Subcutaneous abdominal adipose tissue (tissue), 5 donors: ENCODE measurements at regions not wholly inside any gene's neighbourhood (a gene's known extent, or its start where the extent isn't known, plus 50 kb on each side); places are given as distances from the start of the nearest gene placed in this dataset.

Source experiments
- H3K27ac ChIP-seq: one replicate; pipeline ENCODE4 v1.7.0; 2013; ENCODE audit warnings: low read depth, mild to moderate bottlenecking, inconsistent platforms, low read length, moderate library complexity
- H3K27me3 ChIP-seq, 5 donors: one replicate each; pipeline ENCODE4 v1.7.0; 2013; ENCODE audit warnings: low read length in 5 of 5, inconsistent platforms in 1 of 5; ENCODE audit not compliant: control insufficient read depth in 5 of 5, insufficient read depth in 4 of 5
- H3K36me3 ChIP-seq, 5 donors: one replicate each; pipeline ENCODE4 v1.7.0; 2013; ENCODE audit warnings: low read length in 5 of 5; ENCODE audit not compliant: control insufficient read depth in 5 of 5, insufficient read depth in 5 of 5
- H3K4me1 ChIP-seq, 5 donors: one replicate each; pipeline ENCODE4 v1.7.0; 2013; ENCODE audit warnings: low read length in 5 of 5, mild to moderate bottlenecking in 3 of 5, moderate library complexity in 1 of 5; ENCODE audit not compliant: control insufficient read depth in 5 of 5, insufficient read depth in 5 of 5
- H3K4me3 ChIP-seq, 5 donors: one replicate each; pipeline ENCODE4 v1.7.0; 2013; ENCODE audit warnings: low read length in 5 of 5, low read depth in 1 of 5
- H3K9ac ChIP-seq, 5 donors: one replicate each; pipeline ENCODE4 v1.7.0; 2013; ENCODE audit warnings: low read length in 5 of 5, mild to moderate bottlenecking in 4 of 5, moderate library complexity in 3 of 5
- H3K9me3 ChIP-seq, 5 donors: one replicate each; pipeline ENCODE4 v1.7.0; 2013; ENCODE audit warnings: low read length in 5 of 5; ENCODE audit not compliant: control insufficient read depth in 5 of 5
- donor health status: healthy.
- donor health status: healthy.
- donor health status: healthy.
- donor health status: healthy.
- donor health status: healthy.

DNA sequence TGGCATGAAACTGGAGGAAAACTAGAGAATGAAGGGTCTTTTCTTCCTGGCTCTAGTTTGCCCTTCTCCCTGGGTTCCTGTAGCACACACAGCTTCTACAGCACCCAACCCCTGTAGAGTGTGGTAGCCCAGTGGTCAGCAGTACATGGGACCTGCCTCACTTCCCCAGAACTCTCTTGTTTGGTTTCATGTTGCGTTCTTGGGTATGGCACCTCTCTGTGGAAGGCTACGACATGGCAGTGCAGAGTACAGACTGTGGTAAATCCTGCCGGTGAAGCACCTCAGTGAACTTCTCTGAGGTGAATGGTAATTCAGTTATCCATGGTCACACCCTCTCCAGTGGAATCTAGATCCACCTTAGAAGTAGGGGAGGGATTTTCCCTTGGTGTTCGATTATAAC is 105.5 kb downstream of the TLR4 start:
- no peak overlapping the region for H3K4me3 ChIP-seq
- no peaks in the 10 kb centered on the region for H3K36me3 ChIP-seq
- H3K9me3 ChIP-seq: no peaks in the 10 kb centered on the region
- no peak overlapping the region for H3K9ac ChIP-seq
- no peaks in the 10 kb centered on the region for H3K4me1 ChIP-seq
- no peaks in the 10 kb centered on the region for H3K27me3 ChIP-seq
- H3K27ac ChIP-seq: no peak overlapping the region

DNA sequence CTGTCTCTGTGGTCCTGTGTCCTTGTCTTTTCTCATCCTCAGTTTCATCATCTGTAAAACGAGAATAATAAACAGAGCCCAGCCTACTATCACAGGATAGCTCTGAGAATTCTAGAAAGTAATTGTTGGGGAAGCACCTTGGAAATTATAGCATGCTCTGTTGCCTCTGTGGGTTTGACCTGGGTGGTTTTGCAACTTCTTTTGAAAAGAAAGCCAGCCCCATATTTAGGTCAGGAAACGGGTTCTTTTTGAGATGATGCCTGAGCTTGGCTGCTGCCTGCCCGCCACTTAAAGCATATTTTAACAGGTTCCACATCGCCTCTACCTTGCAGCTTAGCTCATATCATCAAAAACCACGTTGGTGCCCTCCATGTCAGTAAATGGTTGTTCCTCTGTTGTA is 111.1 kb downstream of the TLR4 start:
- Histone ChIP-seq H3K4me1 (no peaks in the 10 kb centered on the region), H3K9me3 (no peaks in the 10 kb centered on the region), H3K27ac (no peak overlapping the region), H3K36me3 (no peaks in the 10 kb centered on the region), H3K4me3 (no peak overlapping the region), H3K27me3 (no peaks in the 10 kb centered on the region), H3K9ac (no peak overlapping the region)

DNA sequence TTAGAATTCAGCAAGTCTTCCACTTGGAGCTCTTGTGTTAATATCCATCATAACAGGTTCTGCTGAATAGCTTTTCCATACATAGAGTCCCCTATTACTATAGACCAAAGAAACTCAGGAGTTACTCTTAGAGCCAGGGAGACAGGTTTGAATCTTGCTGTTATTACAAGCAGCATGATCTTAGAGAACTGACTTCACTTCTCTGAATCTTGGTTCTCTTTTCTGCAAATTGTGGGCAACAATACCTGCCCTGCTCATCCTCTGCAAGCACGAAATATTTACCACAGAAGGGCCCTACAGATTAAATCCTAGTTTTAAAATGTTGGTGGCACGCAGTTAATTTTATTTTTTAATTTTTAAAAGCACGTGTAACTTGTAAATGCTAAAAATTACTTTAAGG is 111.7 kb downstream of the TLR4 start:
- H3K36me3 ChIP-seq: no peaks in the 10 kb centered on the region
- H3K27ac ChIP-seq: no peak overlapping the region
- H3K4me3 ChIP-seq: no peak overlapping the region
- H3K9ac ChIP-seq: no peak overlapping the region
- H3K9me3 ChIP-seq: no peaks in the 10 kb centered on the region
- no peaks in the 10 kb centered on the region for H3K4me1 ChIP-seq
- no peaks in the 10 kb centered on the region for H3K27me3 ChIP-seq

DNA sequence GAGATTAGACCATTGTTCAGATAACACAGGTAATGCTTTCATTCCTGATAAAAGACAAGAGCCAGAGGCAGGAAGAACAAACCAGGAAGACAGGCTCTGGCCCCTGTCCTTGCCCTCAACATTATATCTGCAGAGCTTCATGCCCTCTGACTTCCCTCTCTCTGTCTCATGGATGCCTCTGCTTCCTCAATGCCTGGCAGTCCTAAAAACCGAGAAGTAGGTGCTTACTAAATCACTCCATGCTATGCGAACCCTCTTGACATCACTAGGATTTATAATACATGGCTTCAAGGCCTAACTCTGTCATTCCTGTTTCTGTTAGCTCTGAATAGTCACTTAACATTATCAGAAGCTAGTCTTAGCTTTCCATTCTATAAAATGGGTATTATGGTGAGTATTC is 117.8 kb downstream of the TLR4 start:
- H3K4me3 ChIP-seq: no peak overlapping the region
- H3K4me1 ChIP-seq: peaks cover 0 to 5% (median 0%) of the 10 kb centered on the region in 5 donors
- H3K27ac ChIP-seq: no peak overlapping the region
- no peak overlapping the region for H3K9ac ChIP-seq
- no peaks in the 10 kb centered on the region for H3K9me3 ChIP-seq
- H3K27me3 ChIP-seq: no peaks in the 10 kb centered on the region
- H3K36me3 ChIP-seq: no peaks in the 10 kb centered on the region

DNA sequence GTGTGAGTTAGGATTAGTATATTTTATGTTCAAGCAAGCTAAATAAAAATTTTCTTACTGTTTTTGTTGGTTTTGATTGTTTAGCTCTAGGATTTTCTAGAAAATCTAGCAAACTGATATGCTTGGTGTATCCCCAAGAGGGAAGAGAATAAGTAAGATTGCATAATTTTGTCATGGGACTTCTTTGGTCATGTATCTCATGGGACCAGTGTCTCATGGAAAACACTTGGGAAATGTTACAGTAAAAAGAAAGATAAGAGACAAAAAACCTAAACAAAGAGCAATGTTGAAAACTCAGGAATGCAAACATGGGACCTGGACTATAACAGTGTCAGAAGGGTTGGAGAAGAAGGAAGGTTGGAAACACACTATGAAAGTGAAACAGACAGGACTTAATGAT is 119.4 kb downstream of the TLR4 start:
- H3K9ac ChIP-seq: no peak overlapping the region
- no peaks in the 10 kb centered on the region for H3K9me3 ChIP-seq
- H3K27me3 ChIP-seq: no peaks in the 10 kb centered on the region
- H3K27ac ChIP-seq: no peak overlapping the region
- no peak overlapping the region for H3K4me3 ChIP-seq
- no peaks in the 10 kb centered on the region for H3K36me3 ChIP-seq
- peaks cover 0 to 9% (median 0%) of the 10 kb centered on the region in 5 donors for H3K4me1 ChIP-seq

DNA sequence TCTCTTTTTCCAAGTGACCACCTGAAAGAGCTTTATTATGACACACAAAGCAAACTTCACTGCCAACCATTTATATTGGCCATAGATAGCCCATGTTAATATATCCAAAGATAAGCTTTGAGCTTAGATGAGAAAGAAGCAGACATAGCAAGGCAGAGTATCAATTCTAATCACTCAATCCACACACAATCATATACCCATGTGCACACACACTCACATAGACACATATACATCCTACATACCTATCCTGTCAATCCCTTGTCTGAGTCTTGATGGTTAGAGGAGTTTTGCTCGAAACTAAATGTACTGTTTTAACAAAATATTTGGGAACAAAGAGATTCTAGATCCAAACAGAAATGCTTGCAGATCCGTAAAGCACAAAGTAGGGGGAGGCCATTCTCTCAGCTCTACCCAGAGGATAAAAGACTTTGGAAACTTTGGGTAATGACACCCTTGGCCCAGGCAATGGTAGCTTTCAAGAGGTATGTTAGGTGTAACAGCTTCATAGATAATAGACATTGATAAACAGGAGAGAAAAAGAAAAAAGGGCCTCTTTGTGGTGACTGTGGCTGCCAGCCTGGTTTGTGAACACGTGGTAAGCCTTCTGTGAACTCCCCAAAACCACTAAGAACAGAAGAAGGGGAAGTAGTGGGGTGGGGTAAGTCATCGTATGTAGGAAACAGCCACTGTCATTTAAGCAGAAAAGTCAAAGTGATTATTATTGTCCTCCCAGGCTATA is 121.6 kb downstream of the TLR4 start:
- Histone ChIP-seq H3K36me3 (no peaks in the 10 kb centered on the region), H3K27me3 (no peaks in the 10 kb centered on the region), H3K27ac (no peak overlapping the region), H3K4me3 (no peak overlapping the region), H3K9ac (no peak overlapping the region), H3K4me1 (peaks cover 0 to 9% (median 0%) of the 10 kb centered on the region in 5 donors), H3K9me3 (no peaks in the 10 kb centered on the region)

DNA sequence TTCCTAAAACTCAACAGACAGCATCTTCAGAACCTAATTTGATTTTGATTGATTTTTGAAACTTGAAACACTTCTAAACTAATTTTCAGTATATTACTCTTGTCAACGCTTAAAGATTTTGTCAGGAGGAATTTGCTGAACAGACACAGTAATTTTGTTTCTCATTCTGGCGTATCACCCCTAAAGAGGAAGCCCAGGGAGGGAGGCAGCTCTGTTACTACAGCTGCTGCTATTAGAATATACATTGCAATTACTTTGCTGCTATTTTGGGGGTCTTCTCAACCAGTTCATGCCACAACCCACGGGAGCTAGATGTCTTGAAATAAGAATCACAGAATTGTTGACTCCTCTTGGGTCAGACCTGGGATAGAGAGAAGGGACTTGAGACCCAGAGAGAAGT is 122.6 kb downstream of the TLR4 start:
- Histone ChIP-seq H3K27me3 (no peaks in the 10 kb centered on the region), H3K27ac (no peak overlapping the region), H3K9me3 (no peaks in the 10 kb centered on the region), H3K4me1 (peaks cover 0 to 9% (median 0%) of the 10 kb centered on the region in 5 donors), H3K36me3 (no peaks in the 10 kb centered on the region), H3K9ac (no peak overlapping the region), H3K4me3 (no peak overlapping the region)

DNA sequence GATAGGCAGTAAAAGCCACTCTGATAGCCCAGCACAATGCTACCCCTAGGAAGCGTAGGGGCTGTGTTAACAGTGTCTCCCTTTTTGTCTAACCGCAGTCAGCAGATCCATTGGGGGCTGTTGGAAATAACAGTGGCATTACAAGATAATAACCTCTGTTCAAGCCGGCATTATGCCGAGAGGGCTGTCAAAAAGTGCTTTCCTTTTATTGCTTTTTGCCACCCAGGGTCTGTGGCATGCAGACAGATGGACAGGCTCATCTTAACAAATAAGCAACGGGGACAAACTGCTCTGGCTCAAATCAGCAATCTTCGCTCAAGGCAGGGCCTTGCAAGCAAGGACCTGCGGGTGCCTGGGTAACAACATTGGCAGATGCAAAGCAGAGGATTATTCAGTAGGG is 123.3 kb downstream of the TLR4 start:
- H3K27me3 ChIP-seq: no peaks in the 10 kb centered on the region
- no peak overlapping the region for H3K9ac ChIP-seq
- no peaks in the 10 kb centered on the region for H3K36me3 ChIP-seq
- H3K9me3 ChIP-seq: no peaks in the 10 kb centered on the region
- H3K4me3 ChIP-seq: no peak overlapping the region
- no peak overlapping the region for H3K27ac ChIP-seq
- H3K4me1 ChIP-seq: peaks cover 0 to 9% (median 0%) of the 10 kb centered on the region in 5 donors

DNA sequence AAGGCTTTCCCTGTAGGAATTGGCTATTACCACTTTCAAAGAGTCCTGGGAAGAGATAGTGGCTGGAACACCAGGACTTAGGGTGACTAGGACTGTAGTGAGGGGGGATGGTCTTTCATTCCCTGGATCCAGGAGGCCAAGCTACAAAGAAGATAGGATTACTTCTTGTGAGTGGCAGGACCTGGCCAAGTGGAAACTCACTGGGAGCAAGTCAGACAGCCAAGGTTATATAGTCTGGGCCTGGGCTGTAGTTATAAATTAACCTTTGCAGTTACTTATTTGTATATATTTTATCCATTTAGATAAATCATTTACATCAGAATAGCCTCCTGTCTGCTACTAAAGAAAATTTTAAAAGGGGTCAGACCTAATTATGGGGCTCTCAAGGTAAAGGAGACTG is 124.3 kb downstream of the TLR4 start:
- H3K9me3 ChIP-seq: no peaks in the 10 kb centered on the region
- no peak overlapping the region for H3K9ac ChIP-seq
- H3K4me3 ChIP-seq: no peak overlapping the region

DNA sequence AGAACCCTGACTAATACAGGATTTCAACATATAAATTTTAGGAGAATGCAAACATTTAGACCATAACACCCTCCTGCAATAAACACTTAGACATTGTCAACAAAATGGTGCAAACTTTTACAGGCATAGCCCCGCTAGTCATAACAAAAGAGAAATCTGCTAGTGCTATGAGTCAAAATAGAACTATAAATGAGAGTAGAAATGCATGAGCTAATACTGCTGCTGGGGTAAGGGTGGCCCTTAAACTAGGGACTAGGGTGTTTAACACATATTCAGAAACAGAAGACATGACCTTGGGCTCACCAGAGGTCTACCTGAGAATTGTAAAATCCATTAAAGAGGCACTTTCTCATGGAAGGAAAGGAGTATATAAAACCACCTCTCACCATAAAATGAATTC is 131.6 kb downstream of the TLR4 start:
- no peak overlapping the region for H3K9ac ChIP-seq
- no peaks in the 10 kb centered on the region for H3K9me3 ChIP-seq
- H3K27me3 ChIP-seq: no peaks in the 10 kb centered on the region
- no peak overlapping the region for H3K4me3 ChIP-seq
- H3K36me3 ChIP-seq: no peaks in the 10 kb centered on the region
- H3K27ac ChIP-seq: no peak overlapping the region
- H3K4me1 ChIP-seq: no peaks in the 10 kb centered on the region

More for the DNA sequence above, 124.3 kb downstream of the TLR4 start:
- H3K36me3 ChIP-seq: no peaks in the 10 kb centered on the region
- no peak overlapping the region for H3K27ac ChIP-seq
- H3K27me3 ChIP-seq: no peaks in the 10 kb centered on the region
- peaks cover 0 to 9% (median 0%) of the 10 kb centered on the region in 5 donors for H3K4me1 ChIP-seq
